ENCODE measurements at regions not wholly inside any gene's neighbourhood (a gene's known extent, or its start where the extent isn't known, plus 50 kb on each side); places are given as distances from the start of the nearest gene placed in this dataset.
"Not testable (repeated sequence)": the region's sequence is repeated elsewhere in the genome, so short reads cannot be mapped to it uniquely, and the experiment has no call there.

GRCh38 chr16:29107299-29107698, 122.4 kb downstream of the LAT start:
- Histone ChIP-seq H3K4me1 (no peaks in the 10 kb centered on the region), H3K9me3 (no peaks in the 10 kb centered on the region), H3K36me3 (peaks cover 0 to 24% (median 0%) of the 10 kb centered on the region in 4 donors), H3K27ac (no peak overlapping the region), H3K27me3 (no peaks in the 10 kb centered on the region), H3K4me3 (no peak overlapping the region)
- TF ChIP-seq EP300 (IDR thresholded peaks at IDR 0.05) (no peak), POLR2AphosphoS5 (IDR thresholded peaks at IDR 0.05) (no peak), CTCF (IDR thresholded peaks at IDR 0.05) (no peak), POLR2A (IDR thresholded peaks at IDR 0.05) (no peak)
- peak in 1 of 2 donors; percentile 85 for DNase-seq
- 75% methylated on average over 4 to 21 of the region's 21 CpGs for WGBS, 2 donors
- no peak for ATAC-seq (ENCODE audit: low FRiP score in 2 of 2)

DNA sequence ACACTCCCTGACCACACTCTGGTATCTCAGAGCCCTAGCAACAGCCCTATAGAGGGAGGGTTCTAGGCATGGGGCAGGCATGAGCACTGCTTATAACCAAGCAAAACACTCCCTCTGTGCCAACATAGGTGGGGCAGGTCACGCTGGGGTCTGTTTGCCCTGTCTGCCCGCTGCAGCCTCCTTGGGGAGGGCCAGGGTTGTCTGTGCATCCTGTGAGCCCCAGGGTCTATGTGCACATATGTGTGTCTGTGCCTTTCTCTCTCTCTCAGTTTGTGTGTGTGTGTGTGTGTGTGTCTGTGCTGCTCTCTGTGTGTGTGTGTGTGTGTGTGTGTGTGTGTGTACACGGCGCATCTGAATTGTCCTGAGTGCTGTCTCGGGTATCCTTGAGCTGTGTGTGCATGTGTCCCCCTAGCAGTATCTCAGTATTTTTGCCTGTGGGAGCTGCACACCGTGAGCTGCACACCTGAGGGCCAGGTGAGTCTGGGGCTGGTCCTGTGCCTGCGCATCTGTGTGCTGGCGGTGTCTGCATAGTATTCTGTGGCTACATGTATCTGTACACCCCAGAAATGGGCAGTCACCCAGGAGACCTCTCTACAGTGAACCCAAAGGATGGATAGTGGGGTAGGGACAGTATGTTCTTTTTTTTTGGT, 121.5 kb downstream of the LAT start:
- H3K4me1 ChIP-seq; H3K27ac ChIP-seq; ATAC-seq (ENCODE audit: low FRiP score in 2 of 2); DNase-seq; H3K4me3 ChIP-seq; H3K9me3 ChIP-seq; H3K27me3 ChIP-seq: not testable (repeated sequence)
- peaks cover 0 to 24% (median 0%) of the 10 kb centered on the region in 4 donors for H3K36me3 ChIP-seq
- WGBS, 2 donors: 79% methylated on average over 4 of the region's 8 CpGs; no CpG with 5 or more reads in 1 of the 2 donors

DNA sequence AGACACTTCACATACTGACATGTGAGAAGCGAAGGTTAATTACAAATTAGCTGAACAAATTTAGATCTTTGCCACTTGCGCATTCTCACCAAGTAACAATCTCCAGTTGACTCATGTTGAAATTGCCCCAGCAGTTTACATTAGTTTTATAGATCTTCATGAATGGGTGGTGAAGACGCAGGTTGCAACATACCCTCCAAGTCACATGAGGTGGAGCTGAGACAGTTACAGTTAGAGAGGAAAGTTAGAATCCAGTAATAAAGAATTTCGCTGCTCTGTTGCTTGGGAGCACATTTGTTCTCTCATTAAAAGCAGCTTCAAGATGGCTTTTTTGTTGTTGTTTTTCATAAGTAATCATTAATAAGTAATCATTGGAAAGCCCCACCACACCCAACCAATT, 119.7 kb downstream of the LAT start:
- 48 to 76% methylated on average over 2 of the region's 4 CpGs for WGBS, 2 donors
- H3K4me3 ChIP-seq; H3K9me3 ChIP-seq; H3K27ac ChIP-seq; H3K27me3 ChIP-seq; ATAC-seq (ENCODE audit: low FRiP score in 2 of 2); H3K4me1 ChIP-seq: not testable (repeated sequence)
- peaks cover 0 to 17% (median 0%) of the 10 kb centered on the region in 4 donors for H3K36me3 ChIP-seq
- peak in 1 of 2 donors; percentile 53 for DNase-seq

- H3K9me3 ChIP-seq; ATAC-seq (ENCODE audit: low FRiP score in 2 of 2); H3K4me1 ChIP-seq; DNase-seq; H3K27me3 ChIP-seq; H3K4me3 ChIP-seq; H3K27ac ChIP-seq: not testable (repeated sequence)
- WGBS, 2 donors: 79% methylated on average over 1 of the region's 3 CpGs; no CpG with 5 or more reads in 1 of the 2 donors
- peaks cover 0 to 10% (median 0%) of the 10 kb centered on the region in 4 donors for H3K36me3 ChIP-seq
Measured at GRCh38 chr16:29097965-29098364, 113.1 kb downstream of the LAT start.

DNA sequence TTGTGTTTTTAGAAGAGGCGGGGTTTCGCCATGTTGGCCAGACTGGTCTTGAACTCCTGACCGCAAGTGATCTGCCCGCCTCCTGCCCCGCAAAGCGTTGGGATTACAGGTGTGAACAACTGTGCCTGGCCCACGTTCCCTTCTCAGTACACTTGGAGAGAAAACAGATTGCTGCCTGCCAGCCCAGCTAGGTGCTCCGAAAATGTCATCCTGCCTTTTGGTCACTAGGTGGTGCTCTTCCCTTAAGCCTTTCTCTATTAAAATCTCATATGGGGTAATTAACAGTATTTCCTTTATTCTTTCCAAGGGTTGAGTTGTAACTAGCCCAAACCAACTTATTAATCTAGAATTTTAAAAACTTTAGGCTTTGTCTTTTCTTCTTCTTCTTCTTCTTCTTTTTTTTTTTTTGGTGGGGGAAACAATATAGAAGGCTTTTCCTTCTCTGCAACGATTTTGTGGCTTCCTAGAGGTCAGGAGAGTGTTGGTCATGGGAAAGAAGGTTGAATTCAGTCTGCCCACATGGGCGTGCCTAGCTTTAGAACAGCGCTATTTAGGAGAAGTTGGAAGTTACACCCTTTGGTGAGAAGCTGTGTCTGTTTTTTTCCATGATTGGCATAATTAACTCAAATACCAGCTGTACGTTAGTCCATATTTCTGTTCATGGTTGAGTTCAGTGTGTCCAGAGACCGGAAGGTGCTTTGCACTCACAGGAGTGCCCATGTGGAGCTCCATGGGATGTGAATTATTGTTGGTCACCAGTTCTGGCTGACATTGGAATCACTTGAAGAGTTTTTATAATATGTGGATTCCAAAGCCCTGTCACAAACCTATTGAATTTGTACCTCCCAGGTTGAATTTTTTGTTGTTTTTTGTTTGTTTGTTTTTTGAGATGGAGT, 110.1 kb downstream of the LAT start:
- not testable (repeated sequence) for DNase-seq, H3K27me3 ChIP-seq, H3K36me3 ChIP-seq, H3K9me3 ChIP-seq, H3K4me3 ChIP-seq, H3K4me1 ChIP-seq, H3K27ac ChIP-seq
- TF ChIP-seq CTCF (IDR thresholded peaks at IDR 0.05): peak in 4 of 6 experiments; percentile 10 to 39 (median 22)
- WGBS, 2 donors: 28 to 35% methylated on average over 4 to 9 of the region's 13 CpGs
- ATAC-seq (ENCODE audit: low FRiP score in 2 of 2): peak; percentile 83 to 93

DNA sequence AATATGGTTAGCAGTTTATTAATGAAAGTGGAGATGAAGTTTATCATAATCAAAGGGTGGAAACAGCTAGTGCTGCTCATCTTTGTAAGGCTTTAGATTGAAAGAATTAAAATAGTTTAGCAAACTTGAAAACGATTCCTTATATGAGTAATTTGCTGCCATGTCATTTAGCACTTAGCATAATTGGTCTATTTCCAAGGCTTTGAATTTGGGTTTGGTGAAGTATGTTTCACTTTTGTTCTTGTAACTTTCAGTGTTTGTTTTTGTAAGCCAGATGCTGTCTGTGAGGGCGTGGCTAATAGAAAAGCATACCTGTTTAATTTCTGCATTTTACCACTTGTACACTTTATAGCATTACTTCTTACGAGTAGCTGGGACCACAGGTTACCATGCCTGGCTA, 109.5 kb downstream of the LAT start:
- peak in 1 of 2 donors; percentile 11 for ATAC-seq (ENCODE audit: low FRiP score in 2 of 2)
- 32 to 43% methylated on average over 3 of the region's 3 CpGs for WGBS, 2 donors
- H3K9me3 ChIP-seq, H3K36me3 ChIP-seq, H3K27ac ChIP-seq, H3K27me3 ChIP-seq, H3K4me3 ChIP-seq, DNase-seq, H3K4me1 ChIP-seq: not testable (repeated sequence)

DNA sequence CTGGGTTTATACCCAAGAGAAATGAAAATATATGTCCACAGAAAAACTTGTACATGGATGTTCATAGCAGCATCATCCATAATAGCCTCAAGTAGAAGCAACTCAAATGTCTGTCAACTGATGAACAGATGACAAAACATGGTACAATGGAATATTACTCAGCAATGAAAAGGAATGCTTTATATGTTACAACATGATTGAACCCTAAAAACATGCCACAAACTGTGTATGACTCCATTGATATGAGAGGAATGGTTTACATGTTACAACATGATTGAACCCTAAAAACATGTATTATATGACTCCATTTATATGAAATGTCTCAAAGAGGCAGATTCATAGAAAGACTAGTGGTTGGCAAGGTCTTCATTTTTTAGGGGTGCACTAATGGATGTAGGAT, 104.8 kb downstream of the LAT start:
- H3K4me1 ChIP-seq; ATAC-seq (ENCODE audit: low FRiP score in 2 of 2); H3K27me3 ChIP-seq; DNase-seq; H3K27ac ChIP-seq; H3K4me3 ChIP-seq; H3K9me3 ChIP-seq; H3K36me3 ChIP-seq: not testable (repeated sequence)

GRCh38 chr16:29087673-29088072, 102.8 kb downstream of the LAT start:
- not testable (repeated sequence) for H3K27me3 ChIP-seq; H3K4me1 ChIP-seq; DNase-seq; H3K9me3 ChIP-seq; H3K27ac ChIP-seq; H3K4me3 ChIP-seq; H3K36me3 ChIP-seq; ATAC-seq (ENCODE audit: low FRiP score in 2 of 2)
- WGBS, 2 donors: 87 to 95% methylated on average over 4 of the region's 4 CpGs

GRCh38 chr16:29081829-29082639, 97.2 kb downstream of the LAT start:
- not testable (repeated sequence) for H3K27me3 ChIP-seq, H3K9me3 ChIP-seq, H3K36me3 ChIP-seq, H3K4me1 ChIP-seq
- ATAC-seq (ENCODE audit: low FRiP score in 2 of 2) (peak in 1 of 2 donors; percentile 91), DNase-seq (peak; percentile 24 to 83)
- Histone ChIP-seq H3K27ac (peak overlapping the region in 1 of 4 donors; percentile 64), H3K4me3 (peak overlapping the region in 3 of 4 donors; percentile 40 to 46 (median 44))
- WGBS, 2 donors: 10 to 16% methylated on average over 11 to 13 of the region's 74 CpGs
